ENCODE measurements at regions not wholly inside any gene's neighbourhood (a gene's known extent, or its start where the extent isn't known, plus 50 kb on each side); places are given as distances from the start of the nearest gene placed in this dataset.

DNA sequence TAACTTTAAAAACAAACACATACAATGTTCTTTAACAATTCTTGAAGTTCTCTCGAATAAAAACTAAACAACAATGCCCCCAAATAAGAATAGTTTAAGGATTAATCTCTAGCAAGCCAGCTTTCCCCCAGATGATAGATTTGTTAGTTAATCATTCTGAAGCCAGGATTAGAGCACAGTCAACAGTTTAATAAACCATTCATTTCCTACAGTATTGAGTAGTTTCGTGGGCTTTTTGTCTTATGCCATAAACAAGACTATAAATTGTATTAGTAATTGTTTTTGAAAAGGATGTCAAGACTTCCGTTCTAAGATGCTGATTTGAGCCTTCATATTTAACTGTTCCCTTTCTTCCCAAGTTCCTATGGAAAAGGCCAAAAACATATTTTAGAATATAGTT lies 136.6 kb downstream of the PIK3R1 start:
- no peak for DNase-seq

DNA sequence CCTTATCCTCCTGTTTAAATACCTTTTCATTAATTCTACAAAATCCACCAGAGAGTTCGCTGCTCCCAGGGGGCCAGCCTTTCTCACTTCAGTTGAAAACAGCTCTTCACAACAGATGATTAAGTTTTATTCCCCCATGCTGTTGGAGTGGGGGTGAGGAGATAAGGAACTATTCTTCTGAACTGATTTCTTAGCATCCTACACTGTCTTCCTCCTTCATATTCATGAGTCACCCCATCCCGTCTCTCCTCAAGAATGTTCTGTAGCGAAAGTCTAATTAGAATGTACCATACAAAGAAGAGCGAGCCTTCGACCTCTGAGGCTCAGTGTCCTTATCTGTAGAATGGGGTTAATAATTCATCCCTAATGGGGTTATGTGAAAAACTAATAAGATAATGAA lies 138.0 kb downstream of the PIK3R1 start:
- no peak for DNase-seq

DNA sequence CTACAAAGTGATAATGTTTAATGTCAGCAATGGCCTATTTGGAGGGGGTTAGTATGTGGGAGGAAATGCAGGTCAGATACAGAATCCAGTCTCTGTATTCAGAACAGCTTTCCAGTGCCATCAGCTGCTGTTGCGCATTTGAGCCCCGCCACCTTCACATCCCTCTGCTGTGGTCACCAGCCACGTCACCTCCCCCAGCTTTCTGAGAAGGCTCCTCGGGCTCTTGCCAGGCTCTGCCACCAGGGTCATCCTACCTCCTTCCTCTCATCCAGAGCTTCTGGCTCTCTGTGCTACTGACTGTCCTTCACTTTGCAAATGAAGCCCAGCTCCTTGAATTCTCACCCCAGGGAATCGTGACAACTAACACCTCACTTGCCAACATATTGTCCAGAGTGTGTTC lies 138.8 kb downstream of the PIK3R1 start:
- DNase-seq = no peak

DNA sequence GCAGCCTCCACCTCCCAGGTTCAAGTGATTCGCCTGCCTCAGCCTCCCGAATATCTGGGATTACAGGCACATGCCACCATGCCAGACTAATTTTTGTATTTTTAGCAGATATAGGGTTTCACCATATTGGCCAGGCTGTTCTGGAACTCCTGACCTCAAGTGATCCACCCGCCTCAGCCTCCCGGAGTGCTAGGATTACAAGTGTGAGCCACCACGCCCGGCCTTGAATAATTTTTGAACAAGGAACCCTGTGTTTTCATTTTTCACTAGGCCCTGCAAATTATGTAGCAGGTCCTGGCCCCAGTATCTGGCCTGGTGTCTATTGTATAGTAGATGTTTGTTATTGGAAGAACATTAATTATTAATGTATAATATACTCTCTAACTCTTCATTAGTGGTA lies 140.7 kb downstream of the PIK3R1 start:
- no peak for DNase-seq

DNA sequence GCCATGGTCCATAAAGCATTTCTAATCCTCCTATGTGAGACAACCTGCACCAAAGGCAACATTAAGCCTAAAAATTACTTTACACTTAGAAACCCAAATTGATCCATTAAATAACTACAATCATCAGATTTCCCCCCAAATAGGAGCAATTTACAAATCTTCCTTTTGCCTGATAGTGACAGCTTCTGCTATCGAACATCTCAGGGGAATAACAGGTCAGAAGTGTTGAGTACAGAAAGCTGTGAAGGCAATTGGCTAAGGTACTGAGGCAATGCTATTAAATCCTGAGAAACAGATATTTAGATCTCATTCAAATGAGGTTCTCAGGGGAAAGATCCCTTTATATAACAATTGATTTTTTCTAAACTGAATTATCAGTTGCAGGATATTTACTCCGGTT lies 141.1 kb downstream of the PIK3R1 start:
- no peak for DNase-seq

DNA sequence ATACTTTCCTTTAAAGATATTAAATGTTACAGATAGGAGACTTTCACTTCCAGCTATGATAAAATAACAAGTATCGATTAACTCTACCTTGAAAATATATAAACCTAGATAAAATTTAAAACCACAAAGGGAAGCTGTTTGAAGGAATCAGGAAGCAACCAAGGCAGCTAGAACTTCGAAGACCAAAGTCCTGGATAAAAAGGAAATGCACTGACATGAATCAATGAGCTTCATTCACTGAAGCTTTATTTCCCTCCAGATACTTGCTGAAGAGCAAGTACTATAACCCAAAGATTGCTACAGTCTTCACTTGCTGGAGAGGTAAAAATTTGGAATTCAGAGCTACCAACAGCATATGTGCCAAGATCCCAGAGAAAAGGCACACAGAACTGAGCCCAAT lies 144.1 kb downstream of the PIK3R1 start:
- DNase-seq = no peak

DNA sequence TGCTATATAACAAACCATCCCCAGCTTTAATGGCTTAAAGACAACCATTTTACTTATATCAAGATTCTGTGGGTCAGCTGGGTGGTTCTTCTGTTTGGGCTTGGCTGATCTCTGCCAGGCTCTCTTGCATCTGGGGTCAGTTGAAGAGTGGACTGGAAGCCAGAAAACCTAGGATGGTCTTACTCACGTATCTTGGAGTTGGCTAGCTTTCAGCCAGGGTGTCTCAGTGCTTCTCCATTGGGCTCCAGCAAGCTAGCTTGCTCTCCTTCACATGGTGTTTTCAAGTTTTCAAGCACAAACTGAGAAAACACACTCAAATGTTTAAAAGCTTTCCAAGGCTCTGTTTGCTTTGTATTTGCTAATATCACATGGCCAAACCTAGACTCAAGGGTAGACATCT lies 146.8 kb downstream of the PIK3R1 start:
- DNase-seq = no peak

DNA sequence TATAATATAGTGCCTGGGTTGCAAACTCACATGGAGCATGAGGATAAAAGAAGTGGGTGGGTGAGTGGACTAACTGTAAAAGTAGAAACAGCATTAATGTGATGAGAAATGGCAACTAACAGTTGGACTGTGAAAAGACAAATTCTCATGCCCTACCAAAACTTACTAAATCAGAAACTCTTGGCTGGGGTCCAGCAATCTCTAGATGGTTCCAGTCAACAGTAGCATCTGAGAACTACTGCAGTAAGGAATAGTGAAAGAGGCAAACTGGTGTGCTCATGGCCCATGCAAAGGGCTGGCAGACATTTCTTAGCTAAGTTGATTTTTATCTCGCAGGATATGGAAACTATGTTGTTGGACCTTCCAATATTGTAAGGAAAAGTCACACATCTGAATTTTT lies 150.3 kb downstream of the PIK3R1 start:
- no peak for DNase-seq

DNA sequence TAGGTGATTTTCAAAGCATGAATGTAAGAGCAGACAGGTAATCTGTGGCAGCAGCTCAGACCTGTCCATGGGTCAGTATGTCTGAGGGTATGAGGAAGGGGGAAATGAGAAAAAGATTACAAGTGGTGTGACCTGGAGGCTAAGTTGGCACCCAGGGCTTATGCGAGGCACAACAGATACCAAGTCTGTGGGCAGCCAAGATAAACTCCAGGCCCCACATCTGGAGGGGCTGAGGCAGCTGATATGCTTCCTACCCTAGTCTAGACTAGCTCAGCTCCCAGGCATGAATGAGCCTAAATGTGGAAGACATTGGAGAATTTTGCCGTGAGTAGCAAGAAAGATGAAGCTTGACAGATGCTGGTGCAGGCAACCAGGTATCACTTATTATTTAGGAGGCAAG lies 151.7 kb downstream of the PIK3R1 start:
- DNase-seq = no peak

DNA sequence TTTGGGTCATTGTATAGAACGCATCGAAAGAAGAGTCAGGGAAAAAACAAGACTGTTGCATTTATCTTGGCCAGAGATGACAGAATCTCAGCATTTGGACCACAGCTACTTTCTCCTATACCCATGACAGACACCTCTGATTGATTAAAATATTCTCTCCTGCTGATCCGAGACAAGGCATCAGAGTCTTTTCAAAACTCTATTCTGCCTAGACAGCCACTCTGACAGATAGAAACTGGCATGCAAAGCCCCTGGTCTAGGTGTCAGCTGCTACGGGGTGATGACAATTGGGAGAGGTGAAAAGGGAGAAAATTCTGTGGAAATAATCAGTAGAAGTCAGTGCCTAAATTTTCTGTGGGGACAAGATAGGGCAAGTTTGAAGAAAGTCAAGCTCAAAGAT lies 152.2 kb downstream of the PIK3R1 start:
- no peak for DNase-seq

DNA sequence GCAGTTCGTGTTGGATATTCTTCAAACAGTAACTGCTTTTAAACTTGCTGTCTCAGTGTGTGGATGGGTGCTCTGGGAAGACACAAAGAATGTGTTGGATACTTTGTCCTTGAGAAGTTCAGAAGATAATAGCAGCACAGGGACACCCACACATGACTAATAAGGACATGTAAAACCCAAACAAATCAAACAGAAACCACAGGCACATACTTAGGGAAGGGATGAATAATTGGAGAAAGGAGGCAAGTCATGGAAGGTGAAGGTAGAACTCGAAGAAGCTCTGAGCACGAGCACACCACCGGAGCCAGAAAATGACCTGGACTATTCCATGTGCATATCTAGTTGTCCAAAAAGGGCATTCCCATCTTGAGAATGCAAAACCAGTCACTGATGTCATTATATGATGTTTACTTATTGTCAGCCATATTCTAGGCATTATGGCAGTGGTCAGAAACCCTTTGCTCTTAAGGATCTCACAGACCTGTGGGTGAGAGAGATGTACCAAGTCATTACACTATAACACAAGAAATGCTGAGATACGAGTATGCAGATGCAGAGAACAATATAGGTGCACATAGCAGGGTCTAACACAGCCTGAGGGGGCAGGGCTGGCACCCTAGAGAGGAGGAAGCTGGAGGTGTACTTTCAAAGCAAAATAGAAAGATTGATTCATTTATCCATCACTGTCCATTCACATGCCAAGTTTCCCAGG lies 152.9 kb downstream of the PIK3R1 start:
- no peak for DNase-seq

DNA sequence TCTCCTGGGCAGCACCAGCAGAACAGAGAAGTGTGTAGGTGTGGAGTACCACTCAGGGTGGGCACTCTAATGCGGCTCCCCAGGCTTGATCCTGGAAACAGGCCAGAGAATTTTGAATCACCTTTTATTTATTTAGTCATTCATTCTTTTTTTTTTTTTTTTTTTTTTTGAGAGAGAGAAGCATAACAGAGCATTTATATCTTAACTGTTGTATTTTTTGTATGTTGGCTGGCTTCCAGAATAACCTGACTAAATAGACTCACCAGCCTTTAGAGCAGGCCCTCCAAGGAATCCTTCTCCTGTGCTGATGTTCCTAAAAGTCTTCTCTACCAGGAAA lies 153.4 kb downstream of the PIK3R1 start:
- no peak for DNase-seq

DNA sequence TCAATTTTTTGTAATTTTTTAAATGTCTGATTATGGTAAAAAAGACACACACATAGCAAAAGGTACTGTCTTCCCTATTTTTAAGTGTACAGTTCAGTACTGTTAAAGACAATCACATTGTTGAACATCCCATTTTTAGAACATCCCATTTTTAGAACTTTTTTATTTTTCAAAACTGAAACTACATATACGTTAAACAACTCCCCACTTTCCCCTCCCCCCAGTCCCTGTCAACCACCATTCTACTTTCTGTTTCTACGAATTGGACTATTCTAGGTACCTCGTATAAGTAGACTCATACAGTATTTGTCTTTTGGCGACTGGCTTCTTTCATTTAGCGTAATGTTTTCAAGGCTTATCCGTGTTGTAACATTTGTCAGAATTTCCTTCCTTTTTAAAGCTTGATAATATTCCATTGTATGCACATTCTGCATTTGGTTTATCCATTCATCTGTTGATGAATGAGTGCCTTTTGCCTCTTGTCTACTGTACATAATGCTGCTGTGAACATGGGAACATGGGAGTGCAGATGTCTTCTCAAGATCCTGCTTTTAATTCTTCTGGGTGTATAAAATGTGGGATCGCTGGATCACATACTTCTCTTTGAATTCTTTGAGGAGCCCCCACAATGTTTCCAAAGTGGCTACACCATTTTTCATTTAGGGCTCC lies 154.0 kb downstream of the PIK3R1 start:
- no peak for DNase-seq

DNA sequence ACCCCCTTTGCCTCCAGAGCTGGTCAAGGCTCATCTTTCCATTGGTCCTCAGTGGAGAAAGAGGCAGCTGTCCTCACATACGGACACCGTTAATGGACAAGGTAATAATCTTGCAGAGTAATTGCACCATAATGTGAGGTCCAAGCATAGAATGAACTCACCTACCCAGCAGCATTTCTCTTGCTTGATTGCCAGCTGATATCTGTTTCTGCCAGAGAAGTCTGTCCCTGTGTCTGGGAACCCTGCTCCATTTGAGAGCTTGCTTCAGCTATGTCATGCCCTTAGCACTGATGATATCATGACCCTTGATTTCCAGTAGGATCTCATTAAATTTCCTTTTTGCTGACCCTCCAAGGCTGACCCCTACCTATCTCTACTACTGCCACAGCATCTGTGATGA lies 154.6 kb downstream of the PIK3R1 start:
- no peak for DNase-seq

DNA sequence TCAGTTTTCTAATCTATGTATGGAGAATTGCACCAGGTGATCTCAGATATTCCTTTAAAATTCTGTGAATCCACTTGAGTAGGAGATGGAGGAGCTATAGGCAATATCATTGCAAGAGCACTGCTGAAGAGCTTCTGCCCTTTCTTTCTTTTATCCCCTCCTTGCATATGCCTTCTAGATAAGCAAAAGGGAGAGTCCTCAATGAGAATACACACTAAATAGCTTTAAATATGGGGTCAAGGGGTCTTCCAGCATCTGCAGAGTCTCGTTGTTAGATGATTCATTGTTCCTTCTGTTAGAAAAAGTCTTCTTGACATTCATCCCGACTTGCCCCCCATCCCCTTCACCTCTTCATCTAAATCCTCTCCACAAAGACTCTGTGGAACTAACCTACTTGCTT lies 156.1 kb downstream of the PIK3R1 start:
- DNase-seq = no peak

DNA sequence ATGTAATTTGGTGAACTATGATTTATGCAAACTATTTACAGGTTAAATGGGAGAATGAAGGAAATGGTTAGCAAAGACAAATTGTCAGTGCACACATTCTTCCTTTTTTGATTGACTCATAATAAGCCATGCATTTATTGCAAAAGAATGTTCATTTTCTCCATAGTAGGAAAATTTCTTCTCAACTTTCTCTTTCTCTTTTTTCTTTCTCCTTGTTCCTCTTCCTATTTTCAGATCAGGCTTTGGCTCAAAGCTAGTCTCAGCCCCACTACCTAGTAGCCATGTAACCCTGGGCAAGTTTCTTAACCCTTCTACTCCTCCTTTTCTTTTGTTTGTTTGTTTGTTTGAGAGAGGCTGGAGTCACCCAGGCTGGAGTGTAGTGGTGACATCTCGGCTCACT lies 156.6 kb downstream of the PIK3R1 start:
- no peak for DNase-seq

DNA sequence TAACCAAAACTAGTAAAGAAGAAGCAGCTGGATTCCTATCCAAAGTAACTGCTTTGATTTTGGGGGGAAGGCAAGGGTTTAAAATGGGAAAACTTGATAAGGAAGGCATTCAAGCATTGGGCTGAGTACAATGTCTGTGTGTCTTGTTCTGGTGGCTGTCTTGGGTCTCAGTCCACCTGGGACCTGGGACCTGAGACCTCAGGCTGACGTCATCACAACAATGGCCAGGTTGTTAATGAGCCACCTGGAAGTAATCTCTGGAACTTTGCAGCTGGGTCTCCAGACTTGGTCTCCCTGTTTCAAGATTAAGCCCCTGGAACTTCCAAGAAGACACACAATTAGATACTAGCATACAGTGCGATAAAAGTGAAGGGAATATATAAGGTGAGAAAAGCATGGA lies 157.5 kb downstream of the PIK3R1 start:
- no peak for DNase-seq

DNA sequence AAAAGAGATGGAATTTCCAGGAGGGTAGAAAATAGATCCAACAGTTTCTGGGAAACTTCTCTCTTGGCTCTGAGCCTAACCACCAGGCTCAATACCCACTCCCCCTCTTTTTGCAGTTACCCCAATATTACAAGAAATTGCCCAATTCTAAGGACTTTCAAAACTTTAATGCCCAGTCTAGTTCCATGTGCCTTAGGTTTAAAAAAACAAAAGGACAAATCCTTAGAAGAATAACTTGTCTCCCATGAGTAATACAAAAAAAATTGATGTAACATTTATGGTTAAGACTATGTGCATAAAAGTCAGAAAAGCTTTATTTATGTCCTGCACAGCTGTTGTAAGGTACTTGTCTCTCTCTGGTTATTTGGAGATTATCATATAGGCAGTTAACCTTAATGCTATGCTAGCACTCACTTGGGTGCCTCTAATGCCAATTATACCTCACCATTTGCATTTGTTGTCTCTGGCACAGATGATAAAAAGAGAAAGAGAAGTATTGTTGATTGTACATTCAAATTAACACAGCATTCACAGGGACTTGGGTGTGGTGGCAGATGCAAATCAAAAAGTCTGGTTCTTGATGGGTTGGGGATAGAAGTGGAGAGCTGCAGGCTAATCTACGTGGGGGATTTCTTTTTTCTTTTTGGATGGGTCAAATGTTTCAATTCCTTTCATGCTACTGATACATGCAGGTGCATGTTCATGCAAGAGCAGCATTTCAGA lies 159.4 kb downstream of the PIK3R1 start:
- no peak for DNase-seq

DNA sequence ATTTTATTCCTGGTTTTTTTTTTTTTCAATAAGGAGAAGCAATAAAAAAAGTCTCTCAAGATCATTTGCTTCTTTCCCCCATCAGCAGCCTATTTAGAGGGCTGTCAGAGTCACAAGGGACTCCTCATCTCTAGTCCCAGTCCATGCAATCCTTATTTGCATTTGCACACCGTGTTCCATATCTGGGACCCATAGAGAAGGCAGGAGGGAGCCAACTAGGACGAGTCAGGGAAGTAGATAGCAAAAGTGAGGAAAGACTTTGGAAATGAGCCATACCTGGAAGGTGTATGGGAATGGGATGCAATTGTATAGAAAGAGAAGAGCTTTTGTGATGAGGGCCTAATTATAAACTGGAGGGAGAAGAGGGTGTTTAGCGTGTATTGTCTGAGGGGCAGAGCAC lies 160.0 kb downstream of the PIK3R1 start:
- DNase-seq = no peak

DNA sequence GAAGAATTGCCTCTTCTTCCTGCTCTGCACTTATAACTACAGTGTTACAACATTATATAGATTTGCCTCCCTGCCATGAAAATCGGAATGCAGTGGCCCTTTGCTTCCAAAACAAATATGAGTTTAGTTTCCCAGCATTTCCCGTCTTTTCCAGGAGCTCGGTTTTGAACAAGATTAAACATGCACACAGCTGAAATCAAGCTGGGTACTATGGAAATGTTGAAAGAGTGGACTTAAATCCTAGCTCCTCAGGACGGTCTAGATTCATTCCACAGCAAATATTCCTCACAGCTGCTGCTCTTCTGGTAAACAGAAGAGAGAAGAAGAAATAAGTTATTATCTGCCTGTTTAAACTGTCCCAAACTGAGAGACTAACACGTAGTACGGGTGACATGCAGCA lies 161.4 kb downstream of the PIK3R1 start:
- no peak for DNase-seq

DNA sequence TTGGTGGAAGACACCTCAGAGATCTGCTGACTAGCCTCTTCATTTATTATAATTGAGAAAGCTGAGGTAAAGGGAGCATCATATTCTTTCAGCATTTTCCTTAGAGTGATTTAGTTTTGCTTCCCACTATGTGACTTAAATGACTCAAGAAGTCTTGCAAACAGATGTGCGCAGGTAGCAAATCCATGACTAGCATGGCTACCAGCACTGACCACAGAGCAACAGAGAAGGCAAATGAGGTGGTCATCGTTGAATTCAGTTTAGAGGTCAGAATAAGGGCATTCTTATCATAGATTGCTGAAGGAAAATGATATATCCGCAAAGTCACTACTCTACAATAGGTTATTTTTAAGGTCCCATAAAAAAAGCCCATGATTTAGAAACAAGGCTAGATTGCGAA lies 162.2 kb downstream of the PIK3R1 start:
- DNase-seq = no peak

DNA sequence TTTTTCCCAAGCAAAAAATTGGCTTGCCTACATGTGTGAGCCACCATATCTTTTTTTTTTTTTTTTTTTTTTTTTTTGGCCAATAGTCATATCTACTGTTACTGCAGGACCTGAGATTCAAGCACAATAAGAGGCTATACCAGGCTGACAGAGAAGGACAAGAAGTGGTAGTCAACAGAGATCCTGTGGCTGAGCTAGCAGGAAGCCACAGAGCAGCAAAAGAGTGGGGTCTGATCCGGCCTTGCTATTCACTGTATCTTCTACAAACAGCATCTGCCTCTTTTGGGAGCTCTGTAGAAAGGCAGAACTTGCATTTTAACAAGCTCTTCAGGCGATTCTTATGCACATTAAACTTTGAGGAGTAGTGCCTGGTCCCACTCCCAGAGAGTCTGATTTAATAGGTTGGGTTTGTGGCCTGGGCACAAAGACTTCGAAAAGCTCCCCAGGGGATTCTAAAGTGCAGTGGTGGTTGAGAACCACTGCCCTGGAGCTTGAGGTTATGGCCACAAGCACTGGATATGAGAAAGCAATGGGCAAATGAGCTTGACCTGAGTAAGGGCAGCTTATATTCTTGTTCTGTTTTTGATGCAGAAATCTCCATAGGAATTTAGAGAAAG lies 162.8 kb downstream of the PIK3R1 start:
- no peak for DNase-seq

DNA sequence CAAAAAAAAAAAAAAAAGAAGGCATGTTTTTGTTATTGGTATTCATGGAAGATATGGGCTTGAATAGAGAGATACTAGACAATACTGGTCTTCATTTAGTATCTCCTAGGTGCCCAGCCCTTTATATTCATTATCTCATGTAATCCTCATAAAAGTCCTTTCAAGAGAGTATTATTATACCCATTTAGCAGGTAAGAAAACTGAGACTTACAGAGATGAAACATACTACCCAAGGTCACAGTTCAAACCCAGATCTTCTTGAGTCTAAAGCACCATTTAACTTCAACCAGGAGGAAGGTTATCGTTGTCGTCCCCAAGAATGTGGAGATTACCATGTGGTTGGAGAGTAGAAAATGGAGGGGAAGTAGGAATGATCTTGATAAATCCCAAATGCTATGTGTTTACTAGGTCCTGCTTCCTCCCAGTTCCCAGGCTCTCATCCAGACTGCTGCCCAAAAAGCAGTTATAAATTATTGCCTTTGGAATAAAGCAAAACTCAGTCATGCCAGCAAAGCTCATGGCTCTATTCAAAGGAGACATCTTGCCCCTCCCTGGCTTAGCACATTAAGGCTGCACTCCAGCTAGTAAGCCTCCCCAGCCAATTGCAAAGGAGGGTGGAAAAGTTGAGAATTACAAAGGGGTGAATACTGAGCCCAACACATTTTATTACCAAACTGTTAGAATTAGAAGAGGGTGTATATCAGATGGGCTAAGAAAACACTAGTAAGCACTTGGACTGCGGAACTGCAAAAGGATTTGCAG lies 163.9 kb downstream of the PIK3R1 start:
- no peak for DNase-seq

All from activated naive CD4-positive, alpha-beta T cell (primary cell).